ENCODE measurements at regions not wholly inside any gene's neighbourhood (a gene's known extent, or its start where the extent isn't known, plus 50 kb on each side); places are given as distances from the start of the nearest gene placed in this dataset.

GRCh38 chr1:25021591-25022215 is 91.6 kb upstream of the RUNX3 start:
- TF ChIP-seq RFX5 (IDR thresholded peaks at IDR 0.05; ENCODE audit: low read depth, low read length) (no peak), CTCF (conservative IDR thresholded peaks at IDR 0.05; ENCODE audit: low read depth, low read length) (no peak)

All from IMR-90 (cell line).